Gastrocnemius medialis (tissue), 4 donors: ENCODE measurements at regions not wholly inside any gene's neighbourhood (a gene's known extent, or its start where the extent isn't known, plus 50 kb on each side); places are given as distances from the start of the nearest gene placed in this dataset.

Source experiments
- CTCF ChIP-seq, 5 experiments: fragments of 450-650 bp in 3 of 5; fragments of 200-600 bp in 2 of 5; sonication (generic) in 2 of 5; IDR thresholded peaks in 4 of 5; conservative IDR thresholded peaks in 1 of 5; 1 replicate in 4 of 5; 2 replicates in 1 of 5; pipeline ENCODE4 v1.5.1; 2016 to 2019; ENCODE audit warnings: antibody characterized with exemption in 5 of 5, mild to moderate bottlenecking in 3 of 5, moderate library complexity in 3 of 5
- POLR2A ChIP-seq, 2 donors: fragments of 450-650 bp; IDR thresholded peaks; one replicate each; pipeline ENCODE4 v1.6.1; 2017; ENCODE audit warnings: antibody characterized with exemption in 2 of 2, mild to moderate bottlenecking in 2 of 2, moderate library complexity in 2 of 2

- TF ChIP-seq CTCF (IDR thresholded peaks at IDR 0.05 in 4 of 5, conservative IDR thresholded peaks at IDR 0.05 in 1 of 5) (no peak), POLR2A (IDR thresholded peaks at IDR 0.05) (no peak)
These were observed 65.9 kb upstream of the NTRK3 start for GRCh38 chr15:88322461-88322860.
